ENCODE measurements at regions not wholly inside any gene's neighbourhood (a gene's known extent, or its start where the extent isn't known, plus 50 kb on each side); places are given as distances from the start of the nearest gene placed in this dataset.
"Not testable (repeated sequence)": the region's sequence is repeated elsewhere in the genome, so short reads cannot be mapped to it uniquely, and the experiment has no call there.

- no peak for DNase-seq
These were observed 89.8 kb upstream of the FIBIN start for GRCh38 chr11:26904132-26904531.

- no peak for DNase-seq
These were observed 89.1 kb upstream of the FIBIN start for GRCh38 chr11:26904801-26905200.

GRCh38 chr11:26905368-26905767 is 88.5 kb upstream of the FIBIN start:
- peak; percentile 64 for DNase-seq

GRCh38 chr11:26909515-26909914 is 84.4 kb upstream of the FIBIN start:
- no peak for DNase-seq

- no peak for DNase-seq
These were observed 83.8 kb upstream of the FIBIN start for GRCh38 chr11:26909991-26910591.

GRCh38 chr11:26914968-26915367 is 78.9 kb upstream of the FIBIN start:
- no peak for DNase-seq

GRCh38 chr11:26916805-26917204 is 77.1 kb upstream of the FIBIN start:
- DNase-seq, result no peak

- DNase-seq, result no peak
These were observed 65.3 kb upstream of the FIBIN start for GRCh38 chr11:26928582-26928981.

- DNase-seq, result no peak
These were observed 64.0 kb upstream of the FIBIN start for GRCh38 chr11:26929806-26930517.

- DNase-seq, result peak; percentile 17
These were observed 63.2 kb upstream of the FIBIN start for GRCh38 chr11:26930518-26931247.

GRCh38 chr11:26931248-26931631 is 62.7 kb upstream of the FIBIN start:
- DNase-seq, result peak; percentile 17

- DNase-seq, result no peak
These were observed 62.0 kb upstream of the FIBIN start for GRCh38 chr11:26931881-26932280.

- DNase-seq, result no peak
These were observed 57.8 kb upstream of the FIBIN start for GRCh38 chr11:26936109-26936508.

- DNase-seq, result no peak
These were observed 56.5 kb upstream of the FIBIN start for GRCh38 chr11:26937386-26937785.

GRCh38 chr11:26940501-26940900 is 53.4 kb upstream of the FIBIN start:
- not testable (repeated sequence) for DNase-seq

GRCh38 chr11:26942356-26942755 is 51.6 kb upstream of the FIBIN start:
- DNase-seq, result no peak

GRCh38 chr11:26943636-26944035 is 50.3 kb upstream of the FIBIN start:
- DNase-seq, result no peak
